Tibial nerve (tissue), 4 donors: ENCODE measurements at regions not wholly inside any gene's neighbourhood (a gene's known extent, or its start where the extent isn't known, plus 50 kb on each side); places are given as distances from the start of the nearest gene placed in this dataset.

Experiments used
- EP300 ChIP-seq, 2 donors: sonication (generic); formaldehyde crosslinking; IDR thresholded peaks; one replicate each; pipeline ENCODE4 v1.6.1; 2017; ENCODE audit warnings: antibody characterized with exemption in 2 of 2, mild to moderate bottlenecking in 1 of 2
- POLR2A ChIP-seq, 2 donors: fragments of 450-650 bp; IDR thresholded peaks; one replicate each; pipeline ENCODE4 v1.6.1; 2017; ENCODE audit warnings: antibody characterized with exemption in 2 of 2, mild to moderate bottlenecking in 2 of 2, moderate library complexity in 2 of 2
- TF ChIP-seq, protein P1 (sequence below), 5 experiments: fragments of 200-600 bp in 3 of 5; fragments of 450-650 bp in 2 of 5; sonication (generic) in 3 of 5; IDR thresholded peaks; one replicate each; pipeline ENCODE4 v1.5.1; 2016 to 2019; ENCODE audit warnings: antibody characterized with exemption in 5 of 5, mild to moderate bottlenecking in 3 of 5, moderate library complexity in 2 of 5

DNA sequence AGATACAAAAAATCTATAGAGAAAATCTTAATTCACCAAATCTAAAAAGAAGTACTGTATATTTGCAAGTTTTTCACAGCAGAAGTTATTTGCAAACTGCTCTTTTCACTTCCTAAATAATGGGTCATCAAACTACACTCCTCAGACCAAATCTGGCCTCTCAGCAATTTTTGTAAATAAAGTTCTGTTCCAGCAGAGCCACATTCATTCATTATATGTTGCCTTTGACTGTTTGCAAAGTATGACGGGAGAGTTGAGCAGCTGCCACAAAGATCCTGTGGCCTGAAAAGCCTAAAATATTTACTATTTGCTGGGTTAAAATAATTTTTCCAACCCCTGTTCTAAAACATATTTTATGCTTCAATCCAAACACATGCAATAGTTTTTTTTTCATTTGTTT is 1222.3 kb upstream of the SEL1L start:
- TF ChIP-seq POLR2A (IDR thresholded peaks at IDR 0.05) = no peak
- TF ChIP-seq, protein P1, sequence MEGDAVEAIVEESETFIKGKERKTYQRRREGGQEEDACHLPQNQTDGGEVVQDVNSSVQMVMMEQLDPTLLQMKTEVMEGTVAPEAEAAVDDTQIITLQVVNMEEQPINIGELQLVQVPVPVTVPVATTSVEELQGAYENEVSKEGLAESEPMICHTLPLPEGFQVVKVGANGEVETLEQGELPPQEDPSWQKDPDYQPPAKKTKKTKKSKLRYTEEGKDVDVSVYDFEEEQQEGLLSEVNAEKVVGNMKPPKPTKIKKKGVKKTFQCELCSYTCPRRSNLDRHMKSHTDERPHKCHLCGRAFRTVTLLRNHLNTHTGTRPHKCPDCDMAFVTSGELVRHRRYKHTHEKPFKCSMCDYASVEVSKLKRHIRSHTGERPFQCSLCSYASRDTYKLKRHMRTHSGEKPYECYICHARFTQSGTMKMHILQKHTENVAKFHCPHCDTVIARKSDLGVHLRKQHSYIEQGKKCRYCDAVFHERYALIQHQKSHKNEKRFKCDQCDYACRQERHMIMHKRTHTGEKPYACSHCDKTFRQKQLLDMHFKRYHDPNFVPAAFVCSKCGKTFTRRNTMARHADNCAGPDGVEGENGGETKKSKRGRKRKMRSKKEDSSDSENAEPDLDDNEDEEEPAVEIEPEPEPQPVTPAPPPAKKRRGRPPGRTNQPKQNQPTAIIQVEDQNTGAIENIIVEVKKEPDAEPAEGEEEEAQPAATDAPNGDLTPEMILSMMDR (IDR thresholded peaks at IDR 0.05) = no peak
- TF ChIP-seq EP300 (IDR thresholded peaks at IDR 0.05) = peak in 1 of 2 donors; percentile 57
